Hepatocyte (in vitro differentiated cells): ENCODE measurements at regions not wholly inside any gene's neighbourhood (a gene's known extent, or its start where the extent isn't known, plus 50 kb on each side); places are given as distances from the start of the nearest gene placed in this dataset.

ENCODE experiments used
- DNase-seq: peaks from one replicate; pipeline ENCODE4 v3.0.0-alpha.2; 2016; ENCODE audit warnings: low spot score
- H2AFZ ChIP-seq: fragments of 200-600 bp; sonication (generic); 2 replicates; pipeline ENCODE4 v1.6.0; 2016; ENCODE audit warnings: antibody characterized with exemption, mild to moderate bottlenecking
- H3K27ac ChIP-seq: fragments of 200-600 bp; sonication (generic); 2 replicates; pipeline ENCODE4 v1.5.1; 2016; ENCODE audit warnings: mild to moderate bottlenecking
- H3K27me3 ChIP-seq: fragments of 200-600 bp; sonication (generic); 2 replicates; pipeline ENCODE4 v1.6.1; 2016
- H3K36me3 ChIP-seq: fragments of 200-600 bp; sonication (generic); replicated peaks from 2 replicates; pipeline ENCODE4 v1.5.1; 2016; ENCODE audit warnings: low read depth; ENCODE audit not compliant: insufficient read depth
- H3K4me1 ChIP-seq: fragments of 200-600 bp; sonication (generic); 2 replicates; pipeline ENCODE4 v1.5.1; 2016; ENCODE audit warnings: mild to moderate bottlenecking, moderate library complexity; ENCODE audit not compliant: insufficient read depth
- H3K4me2 ChIP-seq: fragments of 200-600 bp; sonication (generic); 2 replicates; pipeline ENCODE4 v1.6.0; 2016
- H3K4me3 ChIP-seq: fragments of 200-600 bp; sonication (generic); 2 replicates; pipeline ENCODE4 v1.5.1; 2016; ENCODE audit warnings: mild to moderate bottlenecking
- H3K79me2 ChIP-seq: fragments of 200-600 bp; sonication (generic); 2 replicates; pipeline ENCODE4 v1.6.0; 2017; ENCODE audit warnings: mild to moderate bottlenecking
- H3K9me2 ChIP-seq: fragments of 200-600 bp; sonication (generic); replicated peaks from 2 replicates; pipeline ENCODE4 v1.6.0; 2017; ENCODE audit warnings: mild to moderate bottlenecking; ENCODE audit not compliant: insufficient read depth
- H3K9me3 ChIP-seq: fragments of 200-600 bp; sonication (generic); 2 replicates; pipeline ENCODE4 v1.5.1; 2016; ENCODE audit warnings: low read depth, mild to moderate bottlenecking
- H4K20me1 ChIP-seq: fragments of 200-600 bp; sonication (generic); 2 replicates; pipeline ENCODE4 v1.6.0; 2016; ENCODE audit warnings: mild to moderate bottlenecking; ENCODE audit not compliant: insufficient read depth, poor library complexity, severe bottlenecking
- EZH2 ChIP-seq: fragments of 200-600 bp; sonication (generic); IDR thresholded peaks from 2 replicates; pipeline ENCODE4 v1.6.1; 2016; ENCODE audit warnings: antibody characterized with exemption, mild to moderate bottlenecking, borderline replicate concordance
- EZH2phosphoT487 ChIP-seq: fragments of 200-600 bp; sonication (generic); IDR thresholded peaks from one replicate; pipeline ENCODE4 v1.6.1; 2018; ENCODE audit warnings: antibody characterized with exemption, mild to moderate bottlenecking, low read depth, moderate library complexity; ENCODE audit not compliant: unreplicated experiment, severe bottlenecking
- WGBS: methylation state at CpG from one replicate; pipeline ENCODE4 v1.1.6; 2016; ENCODE audit warnings: low lambda C conversion rate; ENCODE audit errors: missing lambda C conversion rate; 5-methylcytosine and 5-hydroxymethylcytosine counted together
- TF ChIP-seq, protein P1 (sequence below): fragments of 200-600 bp; sonication (generic); IDR thresholded peaks from 2 replicates; pipeline ENCODE4 v1.5.1; 2016; ENCODE audit warnings: antibody characterized with exemption, mild to moderate bottlenecking; ENCODE audit not compliant: poor library complexity

DNA sequence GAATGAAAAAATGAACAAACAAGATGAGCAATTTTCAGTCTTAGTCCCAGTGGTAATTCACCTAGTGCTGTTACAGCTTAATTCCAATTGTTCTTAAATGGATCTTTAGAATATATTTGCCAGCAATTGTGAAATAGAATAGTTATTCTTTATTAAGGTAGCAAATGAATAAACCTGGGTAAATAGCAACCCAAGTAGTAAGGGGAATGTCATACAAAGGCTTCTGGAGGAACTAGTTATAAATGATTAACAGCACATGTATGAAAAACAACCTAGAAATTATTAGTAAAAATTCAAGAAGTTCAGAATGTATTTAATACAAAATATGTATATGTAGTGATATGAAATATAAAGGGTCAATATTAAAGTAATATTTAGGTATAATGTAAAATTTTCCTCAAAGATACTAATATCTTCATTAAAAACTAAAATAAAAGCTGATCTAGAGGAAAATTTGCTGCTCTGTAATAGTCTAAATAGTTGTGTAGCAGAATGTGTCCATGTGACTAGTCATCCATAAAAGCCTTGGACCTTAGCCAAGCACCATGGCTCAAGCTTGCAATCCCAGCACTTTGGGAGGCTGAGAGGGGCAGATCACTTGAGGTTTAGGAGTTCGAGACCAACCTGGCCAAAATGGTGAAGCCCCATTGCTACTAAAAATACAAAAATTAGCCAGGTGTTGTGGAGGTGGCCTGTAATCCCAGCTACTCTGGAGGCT is 535.9 kb upstream of the ATXN8OS start:
- no peak for DNase-seq
- Histone ChIP-seq H3K9me2 (no peaks in the 10 kb centered on the region), H3K27me3 (no peaks in the 10 kb centered on the region), H3K4me1 (no peaks in the 10 kb centered on the region), H3K36me3 (no peaks in the 10 kb centered on the region), H3K4me3 (no peak overlapping the region), H4K20me1 (no peaks in the 10 kb centered on the region), H2AFZ (no peak overlapping the region), H3K9me3 (no peaks in the 10 kb centered on the region), H3K79me2 (no peaks in the 10 kb centered on the region), H3K27ac (no peak overlapping the region), H3K4me2 (no peak overlapping the region)
- TF ChIP-seq EZH2phosphoT487, result no peak
- TF ChIP-seq, protein P1, sequence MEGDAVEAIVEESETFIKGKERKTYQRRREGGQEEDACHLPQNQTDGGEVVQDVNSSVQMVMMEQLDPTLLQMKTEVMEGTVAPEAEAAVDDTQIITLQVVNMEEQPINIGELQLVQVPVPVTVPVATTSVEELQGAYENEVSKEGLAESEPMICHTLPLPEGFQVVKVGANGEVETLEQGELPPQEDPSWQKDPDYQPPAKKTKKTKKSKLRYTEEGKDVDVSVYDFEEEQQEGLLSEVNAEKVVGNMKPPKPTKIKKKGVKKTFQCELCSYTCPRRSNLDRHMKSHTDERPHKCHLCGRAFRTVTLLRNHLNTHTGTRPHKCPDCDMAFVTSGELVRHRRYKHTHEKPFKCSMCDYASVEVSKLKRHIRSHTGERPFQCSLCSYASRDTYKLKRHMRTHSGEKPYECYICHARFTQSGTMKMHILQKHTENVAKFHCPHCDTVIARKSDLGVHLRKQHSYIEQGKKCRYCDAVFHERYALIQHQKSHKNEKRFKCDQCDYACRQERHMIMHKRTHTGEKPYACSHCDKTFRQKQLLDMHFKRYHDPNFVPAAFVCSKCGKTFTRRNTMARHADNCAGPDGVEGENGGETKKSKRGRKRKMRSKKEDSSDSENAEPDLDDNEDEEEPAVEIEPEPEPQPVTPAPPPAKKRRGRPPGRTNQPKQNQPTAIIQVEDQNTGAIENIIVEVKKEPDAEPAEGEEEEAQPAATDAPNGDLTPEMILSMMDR, result no peak
- TF ChIP-seq EZH2, result no peak
- WGBS, result 93% methylated on average over 1 of the region's 1 CpG

DNA sequence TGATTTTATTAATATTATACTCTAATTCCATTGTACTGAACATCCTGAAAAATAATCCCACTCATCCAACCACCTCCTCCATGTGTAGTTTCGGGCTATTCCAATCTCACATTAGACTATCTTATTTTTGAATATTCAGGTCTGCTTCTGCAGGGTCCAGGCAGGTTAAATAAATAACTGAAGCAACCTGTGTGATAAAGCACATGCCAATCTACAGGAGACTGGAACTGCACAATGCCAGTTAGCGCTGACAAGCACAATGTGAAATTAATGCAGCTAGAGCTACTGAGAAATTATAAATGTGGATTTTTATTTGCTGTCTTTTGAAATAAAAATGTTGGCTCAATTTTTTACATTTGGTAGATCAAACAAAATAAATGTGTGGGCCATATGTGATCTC is 540.1 kb upstream of the ATXN8OS start:
- no peak overlapping the region for H3K27ac ChIP-seq
- no peaks in the 10 kb centered on the region for H4K20me1 ChIP-seq
- H2AFZ ChIP-seq, result no peak overlapping the region
- DNase-seq, result no peak
- no peaks in the 10 kb centered on the region for H3K9me3 ChIP-seq
- H3K79me2 ChIP-seq, result no peaks in the 10 kb centered on the region
- H3K4me2 ChIP-seq, result no peak overlapping the region
- TF ChIP-seq, protein P1, result no peak
- TF ChIP-seq EZH2 (no peak), EZH2phosphoT487 (no peak)
- 86% methylated on average over 2 of the region's 2 CpGs for WGBS
- H3K27me3 ChIP-seq, result no peaks in the 10 kb centered on the region
- no peaks in the 10 kb centered on the region for H3K4me1 ChIP-seq
- H3K36me3 ChIP-seq, result no peaks in the 10 kb centered on the region
- H3K4me3 ChIP-seq, result no peak overlapping the region
- no peaks in the 10 kb centered on the region for H3K9me2 ChIP-seq

DNA sequence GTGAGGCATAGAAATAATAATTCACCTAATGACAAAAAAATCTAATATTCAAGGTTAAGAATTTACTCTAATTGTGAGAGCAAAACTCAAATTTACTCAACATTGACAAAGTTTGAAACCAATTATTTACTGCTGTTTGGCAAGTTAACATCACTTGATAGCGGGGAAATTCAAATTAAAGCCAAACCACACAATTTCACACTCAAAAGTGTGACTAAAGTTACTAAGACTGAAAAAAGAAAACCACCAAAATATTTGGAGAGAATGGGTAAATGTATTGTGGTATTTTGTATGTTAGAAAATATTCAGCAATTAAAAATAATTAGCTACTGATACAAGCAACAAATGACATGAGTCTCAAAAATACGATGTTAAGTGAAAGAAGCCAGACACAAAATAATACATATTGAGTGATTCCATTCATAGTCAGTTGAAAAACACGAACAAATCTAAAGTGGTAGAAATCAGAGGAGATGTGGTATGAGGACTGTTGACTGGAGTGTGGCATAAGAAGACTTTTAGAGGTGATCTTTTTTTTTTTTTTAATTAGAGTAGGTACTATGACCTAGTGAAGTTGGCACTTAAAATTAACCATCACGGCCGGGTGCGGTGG is 541.4 kb upstream of the ATXN8OS start:
- no peaks in the 10 kb centered on the region for H4K20me1 ChIP-seq
- H3K9me2 ChIP-seq, result no peaks in the 10 kb centered on the region
- H3K27ac ChIP-seq, result no peak overlapping the region
- WGBS, result 92% methylated on average over 6 of the region's 6 CpGs
- H3K27me3 ChIP-seq, result no peaks in the 10 kb centered on the region
- no peak overlapping the region for H3K4me2 ChIP-seq
- H3K9me3 ChIP-seq, result no peaks in the 10 kb centered on the region
- H3K4me3 ChIP-seq, result no peak overlapping the region
- TF ChIP-seq EZH2 (no peak), EZH2phosphoT487 (no peak)
- TF ChIP-seq, protein P1, result no peak
- H2AFZ ChIP-seq, result no peak overlapping the region
- H3K79me2 ChIP-seq, result no peaks in the 10 kb centered on the region
- DNase-seq, result no peak
- no peaks in the 10 kb centered on the region for H3K36me3 ChIP-seq
- no peaks in the 10 kb centered on the region for H3K4me1 ChIP-seq
